ENCODE measurements at regions not wholly inside any gene's neighbourhood (a gene's known extent, or its start where the extent isn't known, plus 50 kb on each side); places are given as distances from the start of the nearest gene placed in this dataset.

- TF ChIP-seq POLR2A (IDR thresholded peaks at IDR 0.05; ENCODE audit: low read depth, low read length), result no peak
- no peak for TF ChIP-seq TAF1 (IDR thresholded peaks at IDR 0.05; ENCODE audit: low read depth, low read length)
- no peak for TF ChIP-seq POLR2AphosphoS5 (IDR thresholded peaks at IDR 0.05; ENCODE audit: low read depth, low read length)
- no peak for TF ChIP-seq SPI1 (IDR thresholded peaks at IDR 0.05; ENCODE audit: low read depth, low read length)
These were observed 206.8 kb upstream of the SDK2 start for GRCh38 chr17:73851091-73851490.

Data from GM12891 (cell line).